SK-N-MC (cell line): ENCODE measurements at regions not wholly inside any gene's neighbourhood (a gene's known extent, or its start where the extent isn't known, plus 50 kb on each side); places are given as distances from the start of the nearest gene placed in this dataset.

Experiments
- DNase-seq: peaks from one replicate; pipeline ENCODE4 v3.0.0-alpha.2; 2011; ENCODE audit warnings: low read depth, low spot score
- H3K27ac ChIP-seq: fragments of 200-600 bp; sonication (generic); 2 replicates; pipeline ENCODE4 v1.5.1; 2016; ENCODE audit warnings: mixed run types
- H3K36me3 ChIP-seq: fragments of 200-600 bp; sonication (generic); 2 replicates; pipeline ENCODE4 v1.6.1; 2017; ENCODE audit warnings: antibody characterized with exemption, low read length, mixed read lengths; ENCODE audit not compliant: insufficient read depth
- H3K4me3 ChIP-seq: fragments of 200-600 bp; sonication (generic); 2 replicates; pipeline ENCODE4 v1.5.1; 2016
- H3K9ac ChIP-seq: fragments of 200-600 bp; sonication (generic); 2 replicates; pipeline ENCODE4 v1.8.0; 2017; ENCODE audit warnings: mixed run types, mixed read lengths; ENCODE audit not compliant: insufficient read length
- H3K9me3 ChIP-seq: fragments of 200-600 bp; sonication (generic); 2 replicates; pipeline ENCODE4 v1.6.1; 2017; ENCODE audit warnings: low read depth, mild to moderate bottlenecking, antibody characterized with exemption, low read length, moderate library complexity, mixed read lengths
- EZH2 ChIP-seq: fragments of 200-600 bp; sonication (generic); IDR thresholded peaks from one replicate; pipeline ENCODE4 v1.6.1; 2017; ENCODE audit warnings: antibody characterized with exemption
- FOXP2 ChIP-seq: optimal IDR thresholded peaks from 2 replicates; pipeline ENCODE3; 2011; ENCODE audit warnings: mild to moderate bottlenecking, moderate library complexity; ENCODE audit not compliant: insufficient read depth; ENCODE audit errors: extremely low read length, control extremely low read depth
- POLR2AphosphoS5 ChIP-seq: IDR thresholded peaks from 2 replicates; pipeline ENCODE4 v1.6.1; 2012; ENCODE audit warnings: mild to moderate bottlenecking, low read depth, low read length, borderline replicate concordance

- TF ChIP-seq EZH2 (no peak), POLR2AphosphoS5 (no peak), FOXP2 (no peak)
- Histone ChIP-seq H3K27ac (no peak overlapping the region), H3K9me3 (no peaks in the 10 kb centered on the region), H3K4me3 (no peak overlapping the region), H3K36me3 (no peaks in the 10 kb centered on the region), H3K9ac (no peak overlapping the region)
- no peak for DNase-seq
These were observed 181.8 kb upstream of the ELL2 start for GRCh38 chr5:96143450-96143849.

DNA sequence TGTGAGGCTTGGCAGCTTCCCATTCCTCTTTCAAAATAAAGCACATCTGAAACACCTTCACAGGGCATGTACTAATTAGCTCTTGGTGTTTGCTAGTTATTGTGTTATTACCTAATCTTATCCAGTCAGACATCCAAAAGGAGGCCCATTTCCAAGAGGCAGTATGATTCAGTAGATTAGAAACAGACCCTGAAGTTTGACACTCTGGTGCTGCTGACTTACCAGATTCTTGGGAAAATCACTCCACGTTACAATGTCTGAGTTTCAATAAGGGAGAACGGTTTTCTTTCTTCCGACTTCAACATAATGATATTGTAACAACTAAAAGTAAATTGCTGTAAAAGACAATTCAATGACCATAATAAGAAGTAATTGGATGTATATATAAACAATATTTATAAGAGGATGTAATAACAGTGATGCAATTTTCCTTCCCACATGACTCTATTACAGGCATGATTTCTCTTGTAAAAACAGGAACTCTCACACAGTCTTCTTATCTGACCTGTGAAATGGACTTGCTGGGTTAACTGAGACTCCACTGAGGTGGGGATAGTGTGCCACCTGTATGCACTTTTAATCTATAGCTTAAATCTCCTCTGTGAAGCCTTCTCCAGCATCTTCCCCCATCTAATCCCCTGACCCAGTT lies 181.3 kb upstream of the ELL2 start:
- TF ChIP-seq FOXP2, result no peak
- no peak for TF ChIP-seq POLR2AphosphoS5
- Histone ChIP-seq H3K4me3 (no peak overlapping the region), H3K9me3 (no peaks in the 10 kb centered on the region), H3K9ac (no peak overlapping the region), H3K36me3 (no peaks in the 10 kb centered on the region), H3K27ac (peak overlapping the region; percentile 37; the same call in 1 of the 2 replicates)
- DNase-seq, result no peak

DNA sequence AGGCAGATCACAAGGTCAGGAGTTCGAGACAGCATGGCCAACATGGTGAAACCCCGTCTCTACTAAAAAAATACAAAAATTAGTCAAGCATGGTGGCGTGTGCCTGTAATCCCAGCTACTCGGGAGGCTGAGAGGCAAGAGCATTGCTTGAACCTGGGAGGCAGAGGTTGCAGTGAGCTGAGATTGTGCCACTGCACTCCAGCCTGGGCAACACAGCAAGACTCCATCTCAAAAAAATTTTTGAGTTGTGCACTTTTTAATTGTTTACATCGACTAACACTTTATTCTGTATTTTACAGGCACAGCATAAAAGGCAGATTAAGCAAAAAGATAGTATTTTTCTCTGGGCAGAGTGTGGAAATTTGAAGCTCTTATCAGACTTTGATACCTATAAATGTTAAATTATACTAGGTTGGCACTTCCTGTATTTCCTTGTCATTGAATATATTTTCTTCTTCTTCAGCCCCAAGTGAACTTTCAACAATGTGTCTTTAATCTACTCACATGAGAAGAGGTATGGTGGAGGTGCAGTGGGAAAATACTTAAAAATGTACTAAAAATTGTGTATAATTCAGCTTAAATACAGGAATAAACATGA lies 180.6 kb upstream of the ELL2 start:
- no peaks in the 10 kb centered on the region for H3K9me3 ChIP-seq
- TF ChIP-seq EZH2 (no peak), POLR2AphosphoS5 (no peak), FOXP2 (no peak)
- no peak overlapping the region for H3K9ac ChIP-seq
- no peak overlapping the region for H3K4me3 ChIP-seq
- no peak for DNase-seq
- H3K27ac ChIP-seq, result peak overlapping the region; percentile 37; the same call in 1 of the 2 replicates
- H3K36me3 ChIP-seq, result no peaks in the 10 kb centered on the region

- Histone ChIP-seq H3K4me3 (no peak overlapping the region), H3K9me3 (no peaks in the 10 kb centered on the region), H3K36me3 (no peaks in the 10 kb centered on the region), H3K27ac (no peak overlapping the region), H3K9ac (no peak overlapping the region)
- DNase-seq, result no peak
- no peak for TF ChIP-seq FOXP2
- no peak for TF ChIP-seq POLR2AphosphoS5
- no peak for TF ChIP-seq EZH2
These were observed 180.1 kb upstream of the ELL2 start for GRCh38 chr5:96141749-96142148.

- Histone ChIP-seq H3K9me3 (no peaks in the 10 kb centered on the region), H3K4me3 (no peak overlapping the region), H3K9ac (no peak overlapping the region), H3K36me3 (no peaks in the 10 kb centered on the region), H3K27ac (no peak overlapping the region)
- no peak for TF ChIP-seq EZH2
- TF ChIP-seq FOXP2, result no peak
- TF ChIP-seq POLR2AphosphoS5, result no peak
- no peak for DNase-seq
These were observed 178.8 kb upstream of the ELL2 start for GRCh38 chr5:96140496-96140895.

GRCh38 chr5:96140084-96140483 lies 178.4 kb upstream of the ELL2 start:
- Histone ChIP-seq H3K4me3 (no peak overlapping the region), H3K9me3 (no peaks in the 10 kb centered on the region), H3K27ac (no peak overlapping the region), H3K36me3 (no peaks in the 10 kb centered on the region), H3K9ac (no peak overlapping the region)
- TF ChIP-seq FOXP2, result no peak
- TF ChIP-seq POLR2AphosphoS5, result no peak
- TF ChIP-seq EZH2, result no peak
- DNase-seq, result no peak

DNA sequence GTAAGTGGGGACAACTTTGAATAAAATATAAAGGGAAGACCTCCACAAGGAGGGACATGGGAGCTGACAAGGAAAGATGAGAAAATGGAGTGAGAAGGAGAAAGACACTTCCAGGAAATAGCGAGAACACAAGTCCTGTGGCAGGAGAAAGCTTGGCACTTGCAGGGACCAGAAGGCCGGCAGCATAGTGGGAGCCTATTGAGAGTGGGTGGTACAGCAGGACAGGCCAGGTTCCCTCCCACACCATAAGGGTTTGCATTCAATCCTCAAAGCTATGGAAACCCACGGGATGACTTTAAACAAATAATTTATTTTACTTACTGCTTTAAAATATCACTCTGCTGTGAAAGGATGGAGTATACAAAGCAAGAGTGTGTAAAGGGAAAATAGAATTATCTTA lies 173.2 kb upstream of the ELL2 start:
- H3K4me3 ChIP-seq, result no peak overlapping the region
- no peak for DNase-seq
- H3K36me3 ChIP-seq, result no peaks in the 10 kb centered on the region
- H3K9me3 ChIP-seq, result no peaks in the 10 kb centered on the region
- no peak overlapping the region for H3K27ac ChIP-seq
- H3K9ac ChIP-seq, result no peak overlapping the region
- TF ChIP-seq FOXP2, result no peak
- TF ChIP-seq EZH2, result no peak
- no peak for TF ChIP-seq POLR2AphosphoS5

DNA sequence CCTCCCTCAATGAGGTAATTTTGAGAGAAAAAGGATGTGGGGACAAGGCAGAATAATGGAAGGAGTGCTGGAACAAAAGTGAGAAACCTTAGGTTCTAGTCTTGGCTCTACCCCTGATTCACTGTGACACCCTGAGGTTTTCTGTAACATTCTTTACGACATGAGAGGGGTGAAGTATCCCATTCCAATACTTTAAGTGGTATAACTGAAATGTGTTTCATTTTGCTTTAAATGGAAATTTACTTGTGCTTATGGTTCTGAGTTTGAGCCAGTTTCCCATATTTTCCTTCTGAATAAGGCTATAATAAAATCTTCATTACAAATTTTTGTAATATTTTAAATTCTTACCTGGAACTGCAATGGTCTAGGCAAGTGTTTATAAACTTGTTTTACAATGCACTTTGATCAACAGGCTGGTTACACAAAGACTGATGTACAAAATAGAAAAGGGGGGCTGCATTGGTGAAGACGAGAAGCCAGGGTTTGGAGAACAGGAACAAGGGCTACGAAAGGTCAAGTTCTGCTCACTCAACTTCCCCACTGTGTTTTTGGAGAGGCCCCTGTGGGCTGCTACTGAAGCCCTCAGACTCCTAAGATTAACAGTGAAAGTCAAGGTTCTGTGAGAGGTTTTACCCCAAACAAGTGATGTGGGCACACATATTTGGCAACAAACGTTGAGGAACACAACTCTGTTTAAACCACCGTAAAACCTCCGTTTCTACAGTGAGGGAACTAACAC lies 171.9 kb upstream of the ELL2 start:
- H3K9me3 ChIP-seq, result no peaks in the 10 kb centered on the region
- H3K9ac ChIP-seq, result no peak overlapping the region
- no peak for DNase-seq
- no peak overlapping the region for H3K27ac ChIP-seq
- no peak for TF ChIP-seq FOXP2
- TF ChIP-seq EZH2, result no peak
- no peak for TF ChIP-seq POLR2AphosphoS5
- H3K4me3 ChIP-seq, result no peak overlapping the region
- H3K36me3 ChIP-seq, result no peaks in the 10 kb centered on the region
